IPS DF 6.9 (cell line): ENCODE measurements at regions not wholly inside any gene's neighbourhood (a gene's known extent, or its start where the extent isn't known, plus 50 kb on each side); places are given as distances from the start of the nearest gene placed in this dataset.

Source experiments
- DNase-seq: peaks from one replicate; pipeline ENCODE4 v3.0.0-alpha.2; 2013; ENCODE audit warnings: low read depth, low spot score
- H3K27ac ChIP-seq: one replicate; pipeline ENCODE4 v1.5.1; 2013; ENCODE audit warnings: low read length, control low read depth
- H3K27me3 ChIP-seq: 2 replicates; pipeline ENCODE4 v1.6.1; 2013; ENCODE audit warnings: mild to moderate bottlenecking, low read length; ENCODE audit not compliant: control insufficient read depth, insufficient read depth
- H3K36me3 ChIP-seq: 2 replicates; pipeline ENCODE4 v1.6.1; 2013; ENCODE audit warnings: low read length; ENCODE audit not compliant: control insufficient read depth, insufficient read depth
- H3K4me1 ChIP-seq: 2 replicates; pipeline ENCODE4 v1.6.1; 2013; ENCODE audit warnings: low read length; ENCODE audit not compliant: control insufficient read depth, insufficient read depth
- H3K4me3 ChIP-seq: 2 replicates; pipeline ENCODE4 v1.5.1; 2013; ENCODE audit warnings: mild to moderate bottlenecking, low read length
- H3K9me3 ChIP-seq: 2 replicates; pipeline ENCODE4 v1.6.1; 2013; ENCODE audit warnings: low read length, inconsistent platforms; ENCODE audit not compliant: control insufficient read depth, insufficient read depth
- WGBS: extraction: QIAGEN DNeasy Blood & Tissue Kit; methylation state at CpG from one replicate; pipeline ENCODE4 v1.1.7; 2013; ENCODE audit warnings: mixed read lengths, missing lambda C conversion rate; ENCODE audit not compliant: insufficient read length, insufficient coverage; 5-methylcytosine and 5-hydroxymethylcytosine counted together

GRCh38 chr5:67416133-67416937 lies 219.7 kb upstream of the CD180 start:
- no peaks in the 10 kb centered on the region for H3K27me3 ChIP-seq
- no CpG with 5 or more reads among the region's 1 CpG for WGBS
- peaks cover 1% of the 10 kb centered on the region; the same call in 1 of the 2 replicates for H3K4me1 ChIP-seq
- no peaks in the 10 kb centered on the region for H3K36me3 ChIP-seq
- no peak for DNase-seq
- H3K9me3 ChIP-seq, result no peaks in the 10 kb centered on the region
- no peak overlapping the region for H3K4me3 ChIP-seq
- no peak overlapping the region for H3K27ac ChIP-seq

- no peak for DNase-seq
- Histone ChIP-seq H3K27ac (no peak overlapping the region), H3K4me3 (no peak overlapping the region), H3K4me1 (peaks cover 1% of the 10 kb centered on the region; the same call in 1 of the 2 replicates), H3K27me3 (no peaks in the 10 kb centered on the region), H3K36me3 (no peaks in the 10 kb centered on the region), H3K9me3 (no peaks in the 10 kb centered on the region)
These were observed 218.1 kb upstream of the CD180 start for GRCh38 chr5:67414712-67415111.

GRCh38 chr5:67413721-67414120 lies 217.1 kb upstream of the CD180 start:
- Histone ChIP-seq H3K4me3 (no peak overlapping the region), H3K9me3 (no peaks in the 10 kb centered on the region), H3K27me3 (no peaks in the 10 kb centered on the region), H3K27ac (no peak overlapping the region), H3K36me3 (no peaks in the 10 kb centered on the region), H3K4me1 (peaks cover 1% of the 10 kb centered on the region; the same call in 1 of the 2 replicates)
- WGBS, result no CpG with 5 or more reads among the region's 3 CpGs
- DNase-seq, result no peak

- WGBS, result no CpG with 5 or more reads among the region's 4 CpGs
- no peak for DNase-seq
- Histone ChIP-seq H3K36me3 (no peaks in the 10 kb centered on the region), H3K9me3 (no peaks in the 10 kb centered on the region), H3K27ac (no peak overlapping the region), H3K4me3 (no peak overlapping the region), H3K4me1 (no peaks in the 10 kb centered on the region; the same call in 1 of the 2 replicates), H3K27me3 (no peaks in the 10 kb centered on the region)
These were observed 212.7 kb upstream of the CD180 start for GRCh38 chr5:67409126-67409777.

- H3K27me3 ChIP-seq, result no peaks in the 10 kb centered on the region
- no peaks in the 10 kb centered on the region for H3K9me3 ChIP-seq
- WGBS, result no CpG with 5 or more reads among the region's 2 CpGs
- H3K4me1 ChIP-seq, result no peaks in the 10 kb centered on the region
- no peak overlapping the region for H3K27ac ChIP-seq
- H3K4me3 ChIP-seq, result no peak overlapping the region
- H3K36me3 ChIP-seq, result no peaks in the 10 kb centered on the region
- DNase-seq, result no peak
These were observed 211.4 kb upstream of the CD180 start for GRCh38 chr5:67407979-67408378.

DNA sequence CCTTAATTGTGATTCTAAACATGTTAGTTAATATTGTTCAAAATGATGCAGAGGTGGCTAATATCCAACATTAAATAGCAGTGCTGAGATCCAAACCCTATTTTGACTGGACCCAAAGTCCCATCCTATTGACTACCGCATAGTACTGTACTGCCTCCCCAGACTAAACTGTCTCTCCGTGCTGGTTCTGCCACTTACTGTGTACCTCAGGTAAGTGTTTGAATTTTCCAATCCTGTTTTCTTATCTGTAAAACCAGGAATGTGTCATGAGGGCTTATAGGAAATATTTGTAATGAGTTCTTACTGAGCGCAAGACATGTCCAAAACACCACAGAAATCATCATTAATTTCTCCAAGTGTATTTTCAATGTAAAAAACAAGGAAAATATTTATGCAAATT lies 209.2 kb upstream of the CD180 start:
- no peak for DNase-seq
- no peak overlapping the region for H3K27ac ChIP-seq
- H3K36me3 ChIP-seq, result no peaks in the 10 kb centered on the region
- H3K4me3 ChIP-seq, result no peak overlapping the region
- no peaks in the 10 kb centered on the region for H3K9me3 ChIP-seq
- no CpG with 5 or more reads among the region's 3 CpGs for WGBS
- H3K27me3 ChIP-seq, result no peaks in the 10 kb centered on the region
- no peaks in the 10 kb centered on the region for H3K4me1 ChIP-seq

DNA sequence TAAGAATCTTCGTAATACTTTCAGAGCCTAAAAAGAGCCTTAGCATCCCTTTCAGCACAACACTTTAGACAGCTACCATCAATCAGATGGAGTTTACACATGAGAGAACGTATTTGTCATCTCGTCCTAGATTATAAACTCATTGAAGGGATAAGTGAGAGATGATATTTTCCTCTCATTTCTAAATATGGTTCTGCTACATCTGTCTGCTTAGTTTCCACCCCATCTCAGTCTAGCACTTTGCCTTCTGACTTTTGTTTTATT lies 208.4 kb upstream of the CD180 start:
- Histone ChIP-seq H3K4me1 (no peaks in the 10 kb centered on the region), H3K4me3 (no peak overlapping the region), H3K9me3 (no peaks in the 10 kb centered on the region), H3K36me3 (no peaks in the 10 kb centered on the region), H3K27me3 (no peaks in the 10 kb centered on the region), H3K27ac (no peak overlapping the region)
- no CpG with 5 or more reads among the region's 3 CpGs for WGBS
- no peak for DNase-seq

DNA sequence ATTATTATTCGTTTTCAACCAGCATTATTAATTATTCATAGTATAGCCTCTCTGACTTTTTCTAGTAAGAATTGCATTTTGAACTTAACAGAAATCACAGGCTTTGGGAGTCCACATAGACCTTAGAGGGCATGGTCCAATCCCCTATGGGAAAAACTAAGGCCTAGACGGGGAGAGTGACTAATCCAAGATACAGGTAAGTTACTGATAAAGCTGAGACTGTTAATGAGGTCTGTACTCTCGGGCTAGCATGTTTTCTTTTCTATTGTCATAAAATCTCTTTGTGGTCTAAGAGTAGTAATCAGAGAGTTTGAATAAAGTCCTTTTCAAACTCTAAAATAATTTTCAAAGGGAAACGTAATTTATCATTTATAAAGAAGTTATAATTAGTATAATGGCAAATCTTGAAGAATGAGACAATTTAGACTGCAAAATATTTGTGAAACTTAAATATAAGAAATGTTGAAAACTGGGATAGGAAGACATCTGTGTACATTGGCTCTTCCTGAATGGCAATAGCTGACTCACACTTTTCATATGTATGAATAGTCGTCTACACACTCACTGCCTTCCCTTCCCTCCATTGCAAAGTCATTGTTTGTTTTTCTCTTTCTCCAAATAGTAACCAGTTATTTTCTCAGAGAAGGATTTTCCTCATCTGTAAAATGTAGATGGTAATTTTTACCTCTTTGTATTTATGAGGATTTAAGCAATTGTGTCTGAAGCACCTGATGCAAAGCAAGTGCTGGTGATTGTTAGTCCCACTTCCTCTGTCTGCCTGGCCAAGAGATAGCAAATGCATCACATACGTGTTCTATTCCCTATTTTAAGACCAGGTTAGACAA lies 207.9 kb upstream of the CD180 start:
- no peak for DNase-seq
- no CpG with 5 or more reads among the region's 6 CpGs for WGBS
- no peaks in the 10 kb centered on the region for H3K9me3 ChIP-seq
- H3K4me1 ChIP-seq, result no peaks in the 10 kb centered on the region
- no peak overlapping the region for H3K27ac ChIP-seq
- H3K4me3 ChIP-seq, result no peak overlapping the region
- H3K36me3 ChIP-seq, result no peaks in the 10 kb centered on the region
- H3K27me3 ChIP-seq, result no peaks in the 10 kb centered on the region

GRCh38 chr5:67402526-67402925 lies 205.9 kb upstream of the CD180 start:
- no peaks in the 10 kb centered on the region for H3K4me1 ChIP-seq
- H3K9me3 ChIP-seq, result no peaks in the 10 kb centered on the region
- WGBS, result no CpG with 5 or more reads among the region's 5 CpGs
- DNase-seq, result no peak
- no peak overlapping the region for H3K4me3 ChIP-seq
- H3K27me3 ChIP-seq, result no peaks in the 10 kb centered on the region
- H3K36me3 ChIP-seq, result no peaks in the 10 kb centered on the region
- H3K27ac ChIP-seq, result no peak overlapping the region

- Histone ChIP-seq H3K4me1 (no peaks in the 10 kb centered on the region), H3K36me3 (no peaks in the 10 kb centered on the region), H3K4me3 (no peak overlapping the region), H3K27ac (no peak overlapping the region), H3K9me3 (no peaks in the 10 kb centered on the region), H3K27me3 (no peaks in the 10 kb centered on the region)
- DNase-seq, result no peak
- no CpG with 5 or more reads among the region's 2 CpGs for WGBS
These were observed 204.6 kb upstream of the CD180 start for GRCh38 chr5:67401172-67401571.
